ENCODE measurements at regions not wholly inside any gene's neighbourhood (a gene's known extent, or its start where the extent isn't known, plus 50 kb on each side); places are given as distances from the start of the nearest gene placed in this dataset.

DNA sequence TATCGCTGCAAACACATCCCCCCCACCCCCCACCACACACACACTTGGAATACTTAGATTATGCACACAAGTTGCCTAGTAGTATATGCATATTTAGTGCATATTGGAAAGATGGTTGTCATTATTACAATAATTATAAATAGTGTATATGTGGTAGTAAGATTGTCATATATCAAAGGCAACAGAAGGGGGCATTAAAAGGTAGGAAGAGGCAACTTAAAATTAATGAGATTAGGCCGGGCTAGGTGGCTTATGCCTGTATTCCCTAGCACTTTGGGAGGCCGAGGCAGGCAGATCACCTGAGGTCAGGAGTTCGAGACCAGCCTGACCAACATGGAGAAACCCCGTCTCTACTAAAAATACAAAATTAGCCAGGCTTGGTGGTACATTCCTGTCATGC, 52.1 kb downstream of the GSC start:
- DNase-seq, result no peak

DNA sequence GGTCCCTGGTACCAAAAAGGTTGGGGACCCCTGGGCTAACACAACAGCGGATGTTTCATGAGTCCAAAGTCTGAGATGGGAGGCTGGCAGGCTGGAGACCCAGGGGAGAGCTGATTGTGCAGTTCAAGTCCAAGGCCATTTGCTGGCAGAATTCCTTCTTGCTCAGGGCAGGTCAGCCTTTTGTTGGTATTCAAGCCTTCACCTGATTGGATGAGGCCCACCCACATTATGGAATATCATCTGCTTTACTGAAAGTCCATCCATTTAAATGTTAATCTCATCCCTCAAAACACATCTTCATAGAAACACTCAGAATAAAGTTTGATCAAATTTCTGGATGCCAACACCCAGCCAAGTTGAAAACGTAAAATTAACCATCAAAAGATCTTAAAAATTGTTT, 52.9 kb downstream of the GSC start:
- DNase-seq, result no peak

DNA sequence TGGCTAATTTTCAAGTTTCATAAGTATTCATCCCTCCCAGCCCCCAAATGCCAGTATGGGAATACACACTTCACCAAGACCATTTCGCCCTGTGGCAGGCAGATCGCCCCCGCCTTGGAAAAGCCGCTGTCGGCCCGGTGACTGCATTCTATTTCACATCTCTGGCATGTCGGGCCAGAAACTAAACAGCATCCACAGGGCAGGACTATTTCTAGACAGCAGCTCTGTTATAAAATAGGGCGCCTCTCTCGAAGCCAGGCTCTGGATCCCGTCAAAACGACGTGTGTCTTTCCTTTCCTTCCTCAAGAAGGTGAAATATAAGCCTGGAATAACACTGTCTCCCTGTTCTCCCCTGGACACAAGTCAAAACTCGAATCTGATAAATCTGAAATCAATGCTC, 56.8 kb downstream of the GSC start:
- no peak for DNase-seq

DNA sequence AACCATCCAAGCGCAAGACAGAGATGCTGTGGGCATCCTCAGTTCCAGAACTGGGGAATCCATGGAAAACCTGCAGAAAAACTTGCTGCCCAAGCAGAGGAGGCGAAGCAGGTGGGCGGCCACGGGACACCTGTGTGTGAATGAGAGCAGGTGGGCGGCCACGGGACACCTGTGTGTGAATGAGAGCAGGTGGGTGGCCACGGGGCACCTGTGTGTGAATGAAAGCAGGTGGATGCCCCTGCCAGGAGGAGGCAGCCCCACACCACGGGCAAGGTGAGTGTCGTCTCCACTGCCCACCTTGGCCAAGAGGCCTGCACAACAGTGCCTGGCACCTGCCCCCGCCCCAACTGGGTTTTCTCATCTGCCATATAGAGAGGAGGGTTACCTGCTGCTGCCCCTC, 59.2 kb downstream of the GSC start:
- DNase-seq, result peak; percentile 38

DNA sequence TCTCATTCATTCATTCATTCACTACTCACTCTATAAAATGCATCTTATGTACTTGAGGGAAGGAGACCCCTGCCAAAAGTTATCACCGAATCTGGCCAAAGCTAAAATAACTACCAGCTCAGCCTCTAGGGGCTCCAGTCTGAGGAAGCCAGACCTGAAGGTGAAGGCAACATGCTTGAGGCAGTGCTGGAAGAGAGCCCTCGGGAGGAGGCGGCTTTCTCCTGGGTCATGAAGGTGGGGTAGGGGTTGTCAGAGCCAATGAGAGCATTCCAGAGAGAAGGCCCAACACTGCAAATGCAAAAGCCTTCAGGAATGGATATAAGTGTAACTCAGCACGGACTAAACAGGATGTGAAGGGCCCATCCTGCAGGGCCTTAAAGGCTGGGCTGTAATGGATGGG, 62.4 kb downstream of the GSC start:
- DNase-seq, result no peak

DNA sequence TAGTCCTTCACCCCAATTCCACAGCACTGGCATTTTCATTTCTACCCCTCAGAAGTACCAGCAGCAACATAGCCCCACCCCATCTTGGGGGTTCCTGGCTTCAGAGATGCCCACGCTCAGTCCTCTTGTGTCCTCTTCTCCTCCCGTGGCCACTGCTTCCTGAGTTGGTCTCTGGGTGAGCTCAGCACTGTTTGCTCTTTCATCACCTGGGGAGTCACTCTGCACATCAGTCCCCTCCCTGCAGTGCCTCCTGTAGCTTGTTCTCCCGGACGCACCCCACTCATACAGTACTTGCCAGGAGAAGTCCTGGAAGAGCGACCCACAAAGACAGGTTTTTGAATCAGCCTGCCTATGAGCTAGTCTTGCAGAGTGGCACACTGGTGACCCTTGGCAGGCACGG, 63.8 kb downstream of the GSC start:
- DNase-seq, result no peak

DNA sequence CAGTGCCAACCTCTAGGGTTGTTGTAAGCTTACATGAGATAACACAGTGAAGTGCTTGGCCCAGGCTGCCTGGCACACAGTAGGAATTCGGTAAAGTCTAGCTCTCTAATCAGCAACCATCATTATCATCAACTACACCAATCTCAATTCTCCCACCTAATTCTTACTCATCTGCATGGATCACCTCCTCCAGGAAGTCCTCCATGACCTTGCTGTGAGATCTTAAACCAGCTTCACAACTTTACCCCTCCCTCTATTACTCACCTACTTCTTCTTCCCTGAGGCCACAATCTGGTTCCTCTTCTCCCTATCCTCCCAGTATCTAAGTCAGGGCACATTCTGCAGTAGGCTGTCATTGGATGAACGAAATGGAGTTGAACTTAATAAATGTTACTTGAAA, 67.3 kb downstream of the GSC start:
- no peak for DNase-seq

DNA sequence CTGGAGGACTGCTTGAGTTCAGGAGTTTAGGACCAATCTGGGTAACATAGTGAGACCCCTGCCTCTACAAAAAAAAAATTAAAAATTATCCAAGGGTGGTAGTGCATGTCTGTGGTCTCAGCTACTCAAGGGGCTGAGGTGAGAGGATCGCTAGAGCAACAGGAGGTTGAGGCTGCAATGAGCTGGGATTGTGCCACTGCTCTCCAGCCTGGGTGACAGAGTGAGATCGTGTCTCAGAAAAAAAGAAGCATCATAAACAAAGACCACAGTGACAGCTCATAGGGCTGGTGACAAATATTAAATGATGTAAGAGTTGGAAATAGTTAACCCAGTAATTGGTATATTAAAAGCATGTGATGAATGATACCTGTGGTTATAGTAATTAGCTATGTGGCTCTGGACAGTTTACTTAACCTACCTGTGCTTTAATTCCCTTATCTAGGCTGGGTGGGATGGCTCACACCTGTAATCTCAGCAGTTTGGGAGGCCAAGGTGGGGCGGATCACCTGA, 68.0 kb downstream of the GSC start:
- no peak for DNase-seq

DNA sequence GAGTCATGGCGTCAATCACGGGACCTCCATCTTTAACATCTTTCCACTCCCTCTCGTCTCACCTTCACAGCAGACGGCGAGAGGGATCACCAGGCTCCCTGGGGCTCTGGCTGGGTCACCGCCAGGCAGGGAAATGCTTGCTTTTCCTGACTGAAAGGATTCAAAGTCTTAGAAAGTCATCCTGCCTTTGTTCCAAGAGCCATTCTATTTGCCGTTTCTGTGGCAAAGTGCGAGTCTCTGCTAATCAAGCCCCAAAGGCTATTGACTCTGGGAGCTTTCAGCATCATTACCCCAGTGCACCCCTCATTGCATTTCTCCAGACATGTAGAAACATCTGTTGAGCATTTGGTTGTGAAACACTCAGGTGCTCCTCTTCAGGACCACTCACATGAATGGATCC, 69.6 kb downstream of the GSC start:
- DNase-seq, result no peak

DNA sequence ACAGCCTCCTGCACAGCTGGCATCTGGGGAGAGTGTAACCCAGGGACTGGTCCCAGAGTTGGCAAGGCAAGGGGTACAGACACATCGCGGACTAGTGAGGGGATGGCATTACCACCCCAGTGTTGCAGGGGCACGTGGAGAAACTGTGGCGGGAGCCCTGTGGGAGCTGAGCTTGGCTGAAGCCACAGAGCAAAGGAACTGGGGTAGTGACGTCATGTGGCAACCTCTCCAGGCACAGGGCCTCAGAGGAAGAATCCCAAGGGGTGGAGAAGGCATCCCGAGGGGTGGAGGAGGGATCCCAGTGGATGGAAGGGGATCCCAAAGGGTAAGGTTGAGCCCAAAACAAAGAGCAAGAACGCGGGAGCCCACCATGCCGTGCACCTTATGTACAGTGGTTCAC, 70.1 kb downstream of the GSC start:
- no peak for DNase-seq

DNA sequence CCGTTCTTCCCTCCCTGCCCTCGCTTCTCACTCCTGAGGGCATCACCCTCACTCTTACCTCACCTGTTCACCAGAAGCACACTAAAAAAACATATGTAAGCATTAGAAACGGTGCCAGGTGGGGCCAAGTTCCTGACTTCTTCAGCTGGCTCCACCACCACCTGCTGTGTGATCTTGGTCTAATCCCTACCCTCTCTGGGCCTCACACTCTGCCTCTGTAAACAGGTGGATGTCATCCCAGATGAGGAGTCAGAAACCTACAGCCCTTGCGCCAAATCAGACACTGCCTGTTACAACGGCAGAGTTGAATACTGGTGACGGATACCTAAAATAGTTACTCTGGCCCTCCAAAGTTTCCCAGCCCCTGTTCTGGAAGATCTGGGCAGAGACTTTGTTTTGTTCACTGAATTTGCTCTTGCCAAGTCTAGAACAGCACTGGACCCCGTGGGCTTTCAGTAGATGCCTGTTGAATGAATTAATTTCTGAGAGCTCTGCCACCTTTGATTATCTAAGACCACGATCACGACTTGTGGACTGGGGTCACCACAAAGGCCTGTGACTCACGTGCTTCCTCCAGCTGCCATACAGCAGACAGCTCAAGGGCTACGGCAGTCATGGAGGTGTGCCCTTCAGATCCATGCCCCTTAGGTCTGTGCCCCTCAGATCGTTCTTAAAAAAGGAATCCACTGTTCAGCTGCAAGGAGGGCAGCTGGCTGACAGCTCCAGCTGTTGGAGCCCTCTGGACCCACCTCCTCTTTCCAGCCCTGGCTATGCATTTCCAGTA, 71.9 kb downstream of the GSC start:
- DNase-seq, result no peak

DNA sequence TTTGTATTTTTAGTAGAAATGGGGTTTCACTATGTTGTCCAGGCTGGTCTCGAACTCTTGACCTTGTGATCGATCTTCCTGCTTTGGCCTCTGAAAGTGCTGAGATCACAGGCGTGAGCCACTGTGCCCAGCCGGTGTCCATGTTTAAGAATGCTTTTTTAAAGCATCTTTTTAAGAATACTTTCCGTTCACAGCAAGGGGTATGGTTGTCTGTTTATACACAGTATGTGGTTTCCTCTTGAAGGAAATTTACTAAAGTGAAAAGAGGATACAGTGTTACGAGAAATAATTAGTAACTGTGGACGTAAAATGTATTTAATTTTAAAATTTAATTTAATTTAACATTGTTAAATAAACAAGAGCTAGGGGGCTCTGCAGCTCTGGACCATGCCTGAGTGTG, 73.4 kb downstream of the GSC start:
- DNase-seq, result no peak

DNA sequence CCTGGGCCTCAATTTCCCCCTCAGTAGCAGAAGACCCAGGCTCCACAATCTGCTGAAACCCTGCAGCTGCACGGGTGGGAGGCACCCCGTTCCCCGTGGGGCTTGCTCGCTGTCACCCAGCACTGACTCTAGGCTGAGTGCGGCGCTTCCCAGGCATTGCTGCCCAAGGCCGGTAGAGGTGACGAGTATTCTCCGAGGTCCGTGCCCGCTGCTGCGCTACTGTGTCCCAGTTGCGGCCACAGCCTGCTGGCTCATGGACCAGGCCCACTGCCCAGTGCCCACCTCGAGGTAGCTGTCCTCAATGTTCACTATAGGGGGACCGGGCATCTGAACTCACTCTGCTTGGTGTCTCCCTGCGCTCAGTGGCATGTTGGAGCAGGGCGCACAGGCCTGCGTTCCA, 74.7 kb downstream of the GSC start:
- DNase-seq, result no peak

DNA sequence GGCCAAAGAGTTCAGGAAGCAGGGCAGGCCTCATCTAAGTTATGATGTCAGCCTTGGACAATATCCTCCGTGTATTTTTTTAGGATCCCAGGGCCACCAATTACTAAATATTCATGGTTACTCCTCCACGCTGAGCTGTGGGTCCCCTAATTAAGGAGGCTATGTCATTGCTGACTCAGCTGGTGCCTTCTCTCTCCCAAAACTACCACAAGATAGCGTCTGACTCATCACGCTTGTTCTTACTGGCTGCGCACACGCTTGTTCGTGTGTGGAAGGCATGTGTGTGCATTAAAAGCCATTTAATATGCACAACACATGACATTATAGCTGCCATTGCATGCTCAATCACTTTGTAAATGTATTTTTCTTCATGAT, 78.3 kb downstream of the GSC start:
- DNase-seq, result no peak

DNA sequence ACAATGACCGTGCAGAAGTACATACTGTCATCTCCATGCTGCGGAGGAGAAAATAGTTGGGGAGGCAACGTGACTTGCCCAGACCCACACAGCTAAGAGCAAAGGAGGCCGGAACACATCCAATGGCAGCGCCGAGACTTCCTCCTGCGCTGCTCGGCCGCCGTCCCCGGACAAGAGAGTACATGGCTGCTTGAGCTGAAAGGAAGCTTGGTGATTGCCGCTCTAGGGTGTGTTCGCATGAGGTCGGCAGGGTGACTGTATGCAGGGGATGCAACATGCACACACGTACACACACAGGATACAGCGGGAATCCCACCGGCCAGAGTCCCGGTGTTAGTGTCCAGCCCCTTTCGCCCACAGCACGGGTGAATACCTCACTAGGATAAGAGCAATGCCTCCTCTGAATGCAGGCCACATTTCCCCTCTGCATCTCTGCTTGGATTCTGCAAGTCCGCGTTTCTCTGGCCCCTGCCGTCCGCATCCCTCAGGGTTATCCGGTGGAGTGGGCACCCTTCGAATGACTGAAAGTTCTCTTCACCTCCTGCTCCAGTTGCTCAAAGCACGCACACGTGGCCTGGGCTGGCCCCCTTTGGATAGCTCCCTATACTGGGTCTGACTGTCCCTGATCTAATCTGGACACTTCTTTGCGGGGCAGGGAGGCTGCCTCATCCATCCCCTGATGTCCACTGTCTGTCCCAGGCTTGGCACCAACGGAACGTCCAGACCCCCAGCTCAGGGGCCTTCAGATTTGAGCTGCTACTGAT, 78.8 kb downstream of the GSC start:
- no peak for DNase-seq

DNA sequence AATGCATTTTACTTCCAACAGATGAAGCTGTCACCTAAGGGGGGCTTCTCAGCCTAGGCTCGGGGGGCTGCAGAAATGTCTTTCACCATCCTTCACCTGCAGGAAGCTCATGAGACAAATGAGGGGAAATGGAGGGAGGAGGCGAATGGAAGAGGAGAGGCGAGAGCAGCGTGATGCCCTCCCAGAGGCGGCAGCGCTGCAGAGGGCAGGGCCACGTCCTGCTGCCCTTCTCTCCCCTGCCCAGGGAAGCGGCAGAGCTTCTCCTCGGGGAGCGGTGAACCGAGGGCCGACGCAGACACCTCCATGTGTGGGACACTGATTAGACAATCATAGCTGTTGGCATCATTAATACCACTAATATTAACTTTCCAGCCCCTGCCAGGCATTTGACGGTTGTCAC, 78.3 kb downstream of the SERPINA3 start:
- DNase-seq, result no peak

DNA sequence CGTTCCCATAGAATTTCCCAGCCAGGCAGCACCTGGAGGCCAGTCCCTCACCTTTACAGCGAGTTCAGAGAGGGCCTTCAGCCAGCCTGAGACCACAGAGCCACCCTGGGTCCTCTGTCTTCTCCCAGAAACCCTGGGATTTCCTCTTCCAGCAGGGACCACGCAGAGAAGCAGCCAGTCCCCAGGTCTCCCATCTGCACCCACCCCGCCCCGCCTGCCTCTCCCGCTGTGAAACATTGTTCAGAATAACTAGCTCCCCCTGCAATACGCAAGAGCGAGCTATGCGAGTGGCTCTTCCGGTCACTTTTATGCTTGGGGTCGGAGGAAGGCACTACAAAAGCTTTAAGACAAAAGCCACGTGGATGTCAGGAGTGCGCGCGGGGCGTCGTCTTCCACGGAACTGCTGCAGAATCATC, 77.8 kb downstream of the SERPINA3 start:
- DNase-seq, result no peak

DNA sequence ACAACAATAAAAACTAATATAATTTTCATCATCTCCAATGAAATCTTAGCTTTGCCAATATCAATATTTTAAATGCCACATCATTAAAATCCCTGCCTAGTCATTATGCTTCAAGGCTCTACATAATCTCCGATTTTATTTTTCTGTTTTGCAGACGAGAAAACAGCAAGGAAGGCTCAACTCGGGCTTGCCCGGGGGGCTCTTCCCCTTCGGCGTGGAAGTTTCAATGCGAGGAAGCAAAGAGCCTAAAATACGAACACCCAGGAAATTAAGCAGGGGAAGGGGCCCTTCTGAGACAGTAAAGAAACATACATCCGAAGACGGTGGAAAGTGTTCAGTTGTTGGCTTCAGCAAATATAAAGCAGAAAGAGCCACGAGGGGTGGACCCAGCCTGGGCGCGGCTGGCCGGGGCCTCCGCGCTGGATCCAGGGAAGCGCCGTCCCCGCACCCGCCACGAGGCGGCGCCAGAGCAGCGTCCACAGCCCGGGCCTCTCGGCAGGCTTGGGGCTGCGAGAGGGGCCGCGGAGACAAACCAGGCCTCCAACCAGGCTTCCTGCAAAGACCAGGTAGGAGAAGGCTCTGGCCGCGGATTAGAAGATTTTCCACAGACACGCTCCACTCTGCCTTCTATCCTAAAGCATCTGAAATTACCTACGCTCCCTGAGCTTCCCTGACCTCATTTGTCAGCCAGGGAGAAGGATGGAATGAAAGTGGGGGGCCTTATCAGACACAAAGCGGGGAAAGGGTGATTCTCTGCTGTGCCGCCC, 77.2 kb downstream of the SERPINA3 start:
- DNase-seq, result peak; percentile 82

DNA sequence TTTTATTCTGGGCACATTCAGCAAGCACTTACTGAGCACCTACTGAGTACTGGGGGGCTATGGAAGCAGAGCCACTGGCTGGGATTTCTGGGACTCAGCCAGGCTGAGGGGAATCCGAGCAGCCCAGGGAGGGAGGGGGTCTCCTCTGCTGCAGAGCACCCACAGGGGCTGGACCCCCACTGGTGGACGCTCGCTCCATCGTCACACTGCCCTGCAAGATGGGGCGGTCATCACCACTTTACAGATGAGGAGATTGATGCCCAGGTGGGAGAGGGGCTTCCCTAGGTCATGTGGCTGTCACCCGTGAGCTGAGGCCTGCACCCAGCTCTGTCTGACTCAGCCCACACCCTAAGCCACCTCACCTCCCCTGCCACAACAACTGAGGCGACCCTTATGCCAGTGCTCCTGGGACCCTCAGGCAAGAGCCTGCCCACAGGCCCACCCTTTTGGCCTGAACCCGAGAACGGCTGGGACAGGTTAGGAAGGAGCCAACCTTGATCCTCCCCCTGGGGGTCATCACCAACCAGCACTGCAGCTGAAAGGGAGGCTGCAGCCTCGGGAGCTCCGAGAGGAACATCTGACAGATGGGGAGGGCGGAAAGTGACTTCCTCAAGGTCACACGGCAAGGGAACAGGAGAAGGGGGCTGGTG, 74.4 kb downstream of the SERPINA3 start:
- peak; percentile 57 for DNase-seq

DNA sequence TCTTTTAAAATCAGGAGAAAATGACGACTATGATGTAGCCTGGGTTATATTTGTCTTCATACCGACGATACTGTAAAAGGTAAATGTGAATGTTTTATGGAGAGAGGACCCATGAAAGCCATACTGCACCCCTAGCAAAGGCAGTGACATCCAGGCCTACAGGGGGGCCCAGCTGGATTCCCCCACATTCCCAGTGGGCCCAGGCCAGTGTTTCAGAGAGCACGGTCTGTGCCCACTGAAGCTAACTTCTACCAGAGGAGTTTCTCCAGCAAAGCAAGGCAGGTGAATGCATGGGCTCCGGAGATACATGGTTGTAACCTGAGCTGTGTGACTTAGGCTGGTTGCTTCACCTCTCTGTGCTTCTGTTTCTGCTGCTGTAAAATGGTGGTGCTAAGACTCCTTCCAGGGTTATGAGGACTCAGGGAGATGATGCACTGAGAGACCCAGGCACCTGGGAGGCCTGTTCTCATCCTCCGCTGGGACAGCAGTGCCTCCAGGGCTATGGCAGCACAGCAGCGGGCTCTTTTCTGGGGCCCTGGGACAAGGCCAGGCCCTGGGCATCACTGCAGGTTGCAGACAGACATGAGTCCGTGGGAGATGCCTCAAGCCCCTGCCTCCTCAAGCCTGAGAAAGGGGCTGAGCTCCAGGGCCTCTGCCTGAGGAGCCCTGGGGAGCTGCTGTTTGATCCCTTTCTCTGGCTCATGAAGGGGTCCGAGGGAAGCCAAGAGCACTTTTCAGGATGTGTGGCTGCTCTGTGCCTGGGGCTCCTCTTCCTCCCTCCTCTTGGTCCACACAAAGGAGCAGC, 73.7 kb downstream of the SERPINA3 start:
- DNase-seq, result peak; percentile 57

DNA sequence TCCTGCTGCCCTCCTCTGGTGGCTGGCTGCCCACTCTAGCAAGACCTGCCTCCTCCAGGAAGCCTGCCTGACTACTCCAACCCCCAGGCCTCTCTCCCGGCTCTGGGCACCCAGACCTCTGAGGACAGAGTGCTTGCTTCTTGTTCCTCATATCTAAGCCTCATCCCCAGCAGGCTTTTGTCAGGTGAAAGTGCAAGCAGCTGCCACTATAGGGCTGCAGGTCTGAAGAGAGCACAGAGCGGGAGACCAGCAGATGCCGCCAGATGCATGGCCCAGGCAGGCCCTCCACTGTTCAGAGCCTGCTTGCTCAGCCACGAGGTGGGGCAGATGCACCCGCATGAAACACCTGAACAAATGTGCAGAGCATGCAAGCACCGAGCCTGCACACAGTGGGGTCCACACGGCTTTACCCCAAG, 73.0 kb downstream of the SERPINA3 start:
- DNase-seq, result peak; percentile 24

DNA sequence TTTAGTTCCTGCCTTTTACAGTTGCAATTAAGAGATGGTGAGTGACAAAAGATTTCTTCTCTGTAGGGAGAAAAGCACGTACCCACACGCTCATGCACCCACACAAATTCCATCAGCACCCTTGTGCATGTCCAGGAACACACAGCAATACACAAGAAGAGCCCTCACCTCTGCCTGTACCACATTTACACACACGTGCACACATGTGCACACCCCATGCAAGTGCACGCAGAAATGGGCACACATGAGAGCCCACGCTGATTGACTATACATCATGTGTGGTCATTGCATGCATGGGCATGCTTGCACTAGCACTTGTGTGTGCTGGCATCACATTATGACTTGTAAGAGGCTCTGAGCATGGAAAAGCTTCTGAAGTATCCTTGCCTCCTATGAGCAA, 70.5 kb downstream of the SERPINA3 start:
- DNase-seq, result peak; percentile 50
